Heart right ventricle (tissue), 16 donors: ENCODE measurements at regions not wholly inside any gene's neighbourhood (a gene's known extent, or its start where the extent isn't known, plus 50 kb on each side); places are given as distances from the start of the nearest gene placed in this dataset.
"Not testable (repeated sequence)": the region's sequence is repeated elsewhere in the genome, so short reads cannot be mapped to it uniquely, and the experiment has no call there.

Experiments used
- ATAC-seq, 8 donors: fragments of 200-7000 bp; cut with Tn5 transposase; one replicate each; pipeline ENCODE4 v1.9.1; 2020; ENCODE audit warnings: mild to moderate bottlenecking in 8 of 8, moderate library complexity in 8 of 8, moderate number of reproducible peaks in 1 of 8
- DNase-seq, 2 donors: peaks; one replicate each; pipeline ENCODE4 v3.0.0-alpha.2; 2020
- H3K27ac ChIP-seq, 10 donors: fragments of 200-600 bp; sonication (generic) in 2 of 10; one replicate each; pipeline versions ENCODE4 v1.5.0 to v1.8.0; 2020 to 2022; ENCODE audit warnings: mild to moderate bottlenecking in 3 of 10
- H3K27me3 ChIP-seq, 7 donors: fragments of 200-600 bp; one replicate each; pipeline ENCODE4 v1.8.0; 2021 to 2022; ENCODE audit warnings: mild to moderate bottlenecking in 2 of 7
- H3K36me3 ChIP-seq, 9 donors: fragments of 200-600 bp; sonication (generic) in 1 of 9; one replicate each; pipeline versions ENCODE4 v1.5.0 to v1.8.0; 2020 to 2022; ENCODE audit warnings: mild to moderate bottlenecking in 2 of 9
- H3K4me1 ChIP-seq, 9 donors: fragments of 200-600 bp; sonication (generic) in 1 of 9; one replicate each; pipeline versions ENCODE4 v1.5.0 to v1.8.0; 2020 to 2022; ENCODE audit warnings: mild to moderate bottlenecking in 4 of 9
- H3K4me3 ChIP-seq, 10 donors: fragments of 200-600 bp; sonication (generic) in 2 of 10; one replicate each; pipeline versions ENCODE4 v1.5.0 to v1.8.0; 2020 to 2022; ENCODE audit warnings: mild to moderate bottlenecking in 7 of 10, moderate library complexity in 2 of 10
- H3K9me3 ChIP-seq, 11 donors: fragments of 200-600 bp in 10 of 11; sonication (generic) in 2 of 11; one replicate each; pipeline versions ENCODE4 v1.5.0 to v1.8.0; 2013 to 2022; ENCODE audit warnings: mild to moderate bottlenecking in 2 of 11, control low read depth in 1 of 11, moderate library complexity in 1 of 11
- CTCF ChIP-seq, 9 donors: fragments of 200-600 bp; sonication (generic) in 2 of 9; IDR thresholded peaks; one replicate each; pipeline versions ENCODE4 v1.5.0 to v1.8.0; 2021 to 2022; ENCODE audit warnings: antibody characterized with exemption in 9 of 9, mild to moderate bottlenecking in 5 of 9, moderate library complexity in 1 of 9
- WGBS, 2 donors: extraction: QIAGEN DNeasy Blood & Tissue Kit; methylation state at CpG; one replicate each; pipeline ENCODE4 v1.1.7; 2013; ENCODE audit warnings: inconsistent platforms in 1 of 2; 5-methylcytosine and 5-hydroxymethylcytosine counted together
- intact Hi-C, 10 donors: fragments of 100-400 bp; cut with DNase I; formaldehyde crosslinking; loops; one replicate each; pipeline versions ENCODE4 v1.11.1 to v1.14.2; 2022
- donor health status: Arrhythmogenic right ventricular cardiomyopathy.
- donor health status: ischemic (EF 13 %, LVEDD 7.1; RV severe dilation, severe dysfunction).
- donor health status: healthy with polysubstance abuse.
- donor health status: DM: no; HTN: yes; CAD: no.
- donor health status: DM: no; HTN: no; CAD: no.
- donor health status: ischemic (EF 25% LVEDD 6.9; RV normal size, moderate dysfunction).
- donor health status: ischemic (EF 25% LVEDD 5.7; RV mildly dilated, moderate dysfunction).
- donor health status: healthy.
- donor health status: DM: yes; HTN: yes; CAD: no.
- donor health status: Ischemic cardiomyopathy.
- donor health status: ischemic (EF 35%, LVEDD 5.7; RV mildly dilated, moderate dysfunction).
- donor health status: nonischemic (EF 11% LVEDD 7.7; RV severe dilation, severe dysfunction).
- donor health status: DM: yes; HTN: yes; CAD: no.
- donor health status: PGD.
- donor health status: ischemic (EF 29% LVEDD 5.4; RV normal size, mild dysfunction).
- donor health status: nonischemic (EF 23%, LVEDD 6.1; RV moderate dilation, normal function).

- 54 to 78% methylated on average over 1 of the region's 1 CpG for WGBS, 2 donors
- H3K9me3 ChIP-seq = no peaks in the 10 kb centered on the region
- H3K36me3 ChIP-seq = no peaks in the 10 kb centered on the region
- TF ChIP-seq CTCF (IDR thresholded peaks at IDR 0.05) = peak in 1 of 9 donors; percentile 19
- ATAC-seq = no peak
- H3K27me3 ChIP-seq = no peaks in the 10 kb centered on the region
- no peak overlapping the region for H3K27ac ChIP-seq
- DNase-seq = no peak
- intact Hi-C loops = no loop called here
- no peaks in the 10 kb centered on the region for H3K4me1 ChIP-seq
- no peak overlapping the region for H3K4me3 ChIP-seq
Observed at GRCh38 chr5:50320131-50320749, 120.8 kb downstream of the EMB start.

GRCh38 chr5:50318220-50318619 lies 122.9 kb downstream of the EMB start:
- Histone ChIP-seq H3K27me3 (no peaks in the 10 kb centered on the region), H3K4me1 (no peaks in the 10 kb centered on the region), H3K36me3 (no peaks in the 10 kb centered on the region), H3K4me3 (no peak overlapping the region), H3K9me3 (no peaks in the 10 kb centered on the region), H3K27ac (no peak overlapping the region)
- WGBS, 2 donors = 48 to 54% methylated on average over 1 of the region's 1 CpG
- ATAC-seq (no peak), DNase-seq (no peak)
- TF ChIP-seq CTCF (IDR thresholded peaks at IDR 0.05) = no peak
- intact Hi-C loops = no loop called here

GRCh38 chr5:50306488-50306887 lies 134.6 kb downstream of the EMB start:
- H3K4me3 ChIP-seq, DNase-seq, H3K4me1 ChIP-seq, H3K27ac ChIP-seq, H3K36me3 ChIP-seq, H3K27me3 ChIP-seq, intact Hi-C loops, ATAC-seq: not testable (repeated sequence)
- 70 to 74% methylated on average over 4 of the region's 4 CpGs for WGBS, 2 donors
- peaks cover 0 to 12% (median 0%) of the 10 kb centered on the region in 11 donors for H3K9me3 ChIP-seq

GRCh38 chr5:50302815-50303490 lies 138.1 kb downstream of the EMB start:
- H3K4me3 ChIP-seq = no peak overlapping the region
- no peaks in the 10 kb centered on the region for H3K36me3 ChIP-seq
- H3K27ac ChIP-seq = no peak overlapping the region
- TF ChIP-seq CTCF (IDR thresholded peaks at IDR 0.05) = no peak
- DNase-seq = no peak
- intact Hi-C loops = no loop called here
- H3K27me3 ChIP-seq = no peaks in the 10 kb centered on the region
- WGBS, 2 donors = 78 to 81% methylated on average over 3 of the region's 3 CpGs
- H3K4me1 ChIP-seq = no peaks in the 10 kb centered on the region
- H3K9me3 ChIP-seq = peaks cover 0 to 12% (median 0%) of the 10 kb centered on the region in 11 donors
- no peak for ATAC-seq

GRCh38 chr5:50301756-50302155 lies 139.3 kb downstream of the EMB start:
- ATAC-seq (no peak), DNase-seq (no peak)
- H3K36me3 ChIP-seq = no peaks in the 10 kb centered on the region
- no peaks in the 10 kb centered on the region for H3K4me1 ChIP-seq
- WGBS, 2 donors = 20 to 26% methylated on average over 1 of the region's 1 CpG
- no peak overlapping the region for H3K27ac ChIP-seq
- H3K4me3 ChIP-seq = no peak overlapping the region
- intact Hi-C loops = no loop called here
- H3K9me3 ChIP-seq = peaks cover 0 to 7% (median 0%) of the 10 kb centered on the region in 11 donors
- H3K27me3 ChIP-seq = no peaks in the 10 kb centered on the region
- no peak for TF ChIP-seq CTCF (IDR thresholded peaks at IDR 0.05)
